Large intestine (tissue), 3 donors: ENCODE measurements at regions not wholly inside any gene's neighbourhood (a gene's known extent, or its start where the extent isn't known, plus 50 kb on each side); places are given as distances from the start of the nearest gene placed in this dataset.
"Not testable (repeated sequence)": the region's sequence is repeated elsewhere in the genome, so short reads cannot be mapped to it uniquely, and the experiment has no call there.

Experiments
- DNase-seq, 2 donors: peaks; one replicate each; pipeline versions ENCODE4 v3.0.0 to v3.0.0-alpha.2; 2013
- H3K27ac ChIP-seq: one replicate; pipeline ENCODE4 v1.5.1; 2013; ENCODE audit warnings: low read length
- H3K27me3 ChIP-seq: 2 replicates; pipeline ENCODE4 v1.6.1; 2013; ENCODE audit warnings: low read length; ENCODE audit not compliant: control insufficient read depth, insufficient read depth
- H3K36me3 ChIP-seq: 2 replicates; pipeline ENCODE4 v1.6.1; 2013; ENCODE audit warnings: low read length; ENCODE audit not compliant: control insufficient read depth, insufficient read depth
- H3K4me1 ChIP-seq: one replicate; pipeline ENCODE4 v1.6.1; 2013; ENCODE audit warnings: low read length; ENCODE audit not compliant: control insufficient read depth, insufficient read depth
- H3K4me3 ChIP-seq: one replicate; pipeline ENCODE4 v1.5.1; 2013; ENCODE audit warnings: low read length
- H3K9me3 ChIP-seq: one replicate; pipeline ENCODE4 v1.6.1; 2013; ENCODE audit warnings: mild to moderate bottlenecking, low read depth, low read length, moderate library complexity; ENCODE audit not compliant: control insufficient read depth
- WGBS: methylation state at CpG from one replicate; pipeline ENCODE4 v1.1.5; 2013; ENCODE audit warnings: low lambda C conversion rate; ENCODE audit not compliant: insufficient coverage; 5-methylcytosine and 5-hydroxymethylcytosine counted together

DNA sequence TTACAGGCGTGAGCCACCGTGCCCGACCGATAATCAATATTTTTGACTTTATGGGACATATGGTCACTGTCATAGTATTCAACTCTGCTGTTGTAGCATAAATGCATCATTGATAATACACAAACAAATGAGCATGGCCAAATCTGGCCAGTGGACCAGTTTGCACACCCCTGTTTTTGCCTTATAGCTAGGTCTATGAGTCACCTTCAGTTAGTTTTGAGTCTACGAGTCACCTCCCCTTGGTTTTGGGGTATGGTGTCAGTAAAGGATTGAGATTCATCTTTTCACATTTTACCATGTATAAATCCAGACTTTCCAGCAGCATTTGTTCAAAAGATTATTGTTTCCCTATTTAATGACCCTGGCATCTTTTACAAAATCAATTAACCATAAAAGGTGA lies 362.5 kb upstream of the NRP1 start:
- no peaks in the 10 kb centered on the region for H3K9me3 ChIP-seq
- no peak overlapping the region for H3K27ac ChIP-seq
- no CpG with 5 or more reads among the region's 5 CpGs for WGBS

DNA sequence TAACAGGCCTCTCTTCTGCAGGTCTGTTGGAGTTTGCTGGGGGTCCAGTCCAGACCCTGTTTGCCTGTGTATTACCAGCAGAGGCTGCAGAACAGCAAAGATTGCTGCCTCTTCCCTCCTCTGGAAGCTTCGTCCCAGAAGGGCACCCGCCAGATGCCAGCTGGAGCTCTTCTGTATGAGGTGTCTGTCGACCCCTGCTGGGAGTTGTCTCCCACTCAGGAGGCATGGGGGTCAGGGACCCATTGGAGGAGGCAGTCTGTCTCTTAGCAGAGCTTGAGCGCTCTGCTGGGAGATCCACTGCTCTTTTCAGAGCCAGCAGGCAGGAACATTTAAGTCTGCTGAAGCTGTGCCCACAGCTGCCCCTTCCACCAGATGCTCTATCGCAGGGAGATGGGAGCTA lies 361.1 kb upstream of the NRP1 start:
- no peaks in the 10 kb centered on the region for H3K9me3 ChIP-seq
- H3K27ac ChIP-seq: no peak overlapping the region
- H3K4me1 ChIP-seq: no peaks in the 10 kb centered on the region
- H3K36me3 ChIP-seq: no peaks in the 10 kb centered on the region
- no peak for DNase-seq
- no CpG with 5 or more reads among the region's 5 CpGs for whole genome bisulfite sequencing
- H3K27me3 ChIP-seq: no peaks in the 10 kb centered on the region
- no peak overlapping the region for H3K4me3 ChIP-seq

More for the DNA sequence above, 362.5 kb upstream of the NRP1 start:
- H3K4me3 ChIP-seq: no peak overlapping the region
- no peaks in the 10 kb centered on the region for H3K27me3 ChIP-seq
- H3K36me3 ChIP-seq: no peaks in the 10 kb centered on the region
- no peaks in the 10 kb centered on the region for H3K4me1 ChIP-seq
- DNase-seq: no peak

DNA sequence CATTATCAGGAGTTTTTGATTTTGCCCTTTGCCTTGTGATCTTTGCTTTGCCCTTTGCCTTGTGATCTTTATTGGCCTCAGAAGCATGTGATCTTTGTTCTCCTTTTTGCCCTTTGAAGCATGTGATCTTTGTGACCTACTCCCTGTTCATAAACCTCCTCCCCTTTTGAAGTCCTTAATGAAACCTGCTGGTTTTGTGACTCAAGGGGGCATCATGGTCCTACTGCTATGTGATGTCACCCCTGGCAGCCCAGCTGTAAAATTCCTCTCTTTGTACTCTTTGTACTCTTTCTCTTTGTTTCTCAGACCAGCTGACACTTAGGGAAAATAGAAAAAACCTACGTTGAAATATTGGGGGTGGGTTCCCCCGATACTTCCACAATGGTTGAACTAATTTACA lies 356.1 kb upstream of the NRP1 start:
- H3K4me3 ChIP-seq: not testable (repeated sequence)

DNA sequence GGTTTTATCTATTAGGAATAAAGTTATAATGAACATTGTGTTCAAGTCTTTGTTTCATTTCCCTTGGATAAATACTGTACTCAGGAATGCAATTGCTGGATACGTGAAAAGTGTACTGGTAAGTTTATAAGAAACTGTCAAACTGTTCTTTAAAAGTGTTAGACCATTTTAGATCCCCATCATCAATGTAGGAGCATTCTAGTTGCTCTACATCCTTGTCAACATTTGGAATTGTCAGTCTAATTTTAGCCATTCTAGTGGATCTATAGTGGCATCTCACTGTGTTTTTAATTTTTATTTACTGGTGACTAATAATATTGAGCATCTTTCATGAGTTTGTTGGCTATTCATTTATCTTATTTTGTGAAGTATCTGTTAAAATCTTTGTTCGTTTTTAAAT lies 354.0 kb upstream of the NRP1 start:
- H3K36me3 ChIP-seq: no peaks in the 10 kb centered on the region
- H3K4me1 ChIP-seq: no peaks in the 10 kb centered on the region
- 100% methylated on average over 1 of the region's 2 CpGs for WGBS
- no peaks in the 10 kb centered on the region for H3K27me3 ChIP-seq
- H3K9me3 ChIP-seq: no peaks in the 10 kb centered on the region
- no peak overlapping the region for H3K27ac ChIP-seq
- DNase-seq: no peak
- no peak overlapping the region for H3K4me3 ChIP-seq

More for the DNA sequence above, 356.1 kb upstream of the NRP1 start:
- WGBS: no CpG with 5 or more reads among the region's 2 CpGs
- DNase-seq, H3K27ac ChIP-seq, H3K4me1 ChIP-seq, H3K9me3 ChIP-seq, H3K27me3 ChIP-seq, H3K36me3 ChIP-seq: not testable (repeated sequence)

DNA sequence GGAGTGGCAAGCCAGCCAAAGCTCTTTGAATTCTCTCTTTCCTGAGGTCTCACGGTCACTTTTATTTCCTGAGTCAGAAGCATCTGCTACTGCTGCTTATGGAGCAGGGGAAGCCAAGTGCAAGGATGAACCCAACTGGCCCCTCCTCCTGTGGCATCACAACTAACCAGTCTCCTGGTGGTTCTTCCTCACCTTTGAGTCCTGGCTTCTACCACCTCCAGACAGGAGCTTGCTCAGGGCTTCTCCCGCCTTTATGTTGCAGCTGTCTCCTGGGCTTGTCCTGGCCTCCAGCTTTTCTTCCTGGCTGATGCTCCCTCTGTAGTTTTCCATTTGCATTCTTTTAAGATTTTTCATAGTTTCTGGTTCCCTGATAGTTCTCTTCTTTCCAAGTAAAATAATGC lies 349.7 kb upstream of the NRP1 start:
- Histone ChIP-seq H3K4me1 (no peaks in the 10 kb centered on the region), H3K27me3 (no peaks in the 10 kb centered on the region), H3K9me3 (no peaks in the 10 kb centered on the region), H3K36me3 (no peaks in the 10 kb centered on the region), H3K4me3 (no peak overlapping the region), H3K27ac (no peak overlapping the region)
- WGBS: no CpG with 5 or more reads among the region's 2 CpGs
- DNase-seq: no peak

DNA sequence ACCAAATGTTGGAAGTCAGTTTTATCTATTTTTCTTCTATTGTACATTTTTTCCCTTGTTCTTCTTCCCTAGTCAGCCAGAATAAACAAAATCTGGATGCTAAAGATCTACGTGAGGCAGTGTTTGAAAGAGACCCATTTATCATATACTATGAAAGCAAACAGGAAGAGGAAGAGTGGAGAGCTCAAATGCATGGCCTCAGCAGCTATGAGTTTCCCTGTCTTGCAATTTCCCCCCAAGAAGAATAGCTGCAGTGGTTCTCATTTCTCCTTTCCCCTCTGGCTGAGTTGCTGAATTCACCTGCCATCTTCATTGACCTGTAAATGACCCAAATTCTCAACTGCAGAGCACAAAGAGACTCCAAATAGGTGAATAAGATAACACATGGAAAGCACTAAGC lies 347.1 kb upstream of the NRP1 start:
- H3K27me3 ChIP-seq: no peaks in the 10 kb centered on the region

DNA sequence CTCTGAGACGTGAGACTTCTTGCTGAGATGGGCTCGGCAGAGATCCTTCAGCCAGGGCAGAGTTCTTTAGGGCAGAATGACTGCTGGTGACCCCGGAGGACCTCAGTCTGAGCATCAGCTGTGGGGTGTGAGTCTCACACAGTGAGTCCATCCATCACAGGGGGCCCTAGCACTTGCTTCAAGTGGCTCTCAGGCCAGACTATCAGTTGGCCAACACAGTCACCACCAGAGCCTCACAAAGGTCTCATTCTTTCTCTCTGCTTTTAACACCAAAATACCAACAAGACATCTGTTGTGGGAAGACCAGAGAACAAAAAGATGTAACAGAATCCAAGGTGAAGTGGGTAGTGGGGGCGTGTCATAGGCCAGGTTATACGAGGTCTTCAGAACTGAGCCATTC lies 345.6 kb upstream of the NRP1 start:
- H3K27me3 ChIP-seq: no peaks in the 10 kb centered on the region
- H3K4me1 ChIP-seq: no peaks in the 10 kb centered on the region
- H3K9me3 ChIP-seq: no peaks in the 10 kb centered on the region
- DNase-seq: no peak
- WGBS: no CpG with 5 or more reads among the region's 5 CpGs
- H3K36me3 ChIP-seq: no peaks in the 10 kb centered on the region
- no peak overlapping the region for H3K4me3 ChIP-seq
- H3K27ac ChIP-seq: no peak overlapping the region

More for the DNA sequence above, 347.1 kb upstream of the NRP1 start:
- DNase-seq: no peak
- no peak overlapping the region for H3K27ac ChIP-seq
- H3K36me3 ChIP-seq: no peaks in the 10 kb centered on the region
- H3K4me3 ChIP-seq: no peak overlapping the region
- no CpG with 5 or more reads among the region's 1 CpG for WGBS
- H3K9me3 ChIP-seq: no peaks in the 10 kb centered on the region
- no peaks in the 10 kb centered on the region for H3K4me1 ChIP-seq

DNA sequence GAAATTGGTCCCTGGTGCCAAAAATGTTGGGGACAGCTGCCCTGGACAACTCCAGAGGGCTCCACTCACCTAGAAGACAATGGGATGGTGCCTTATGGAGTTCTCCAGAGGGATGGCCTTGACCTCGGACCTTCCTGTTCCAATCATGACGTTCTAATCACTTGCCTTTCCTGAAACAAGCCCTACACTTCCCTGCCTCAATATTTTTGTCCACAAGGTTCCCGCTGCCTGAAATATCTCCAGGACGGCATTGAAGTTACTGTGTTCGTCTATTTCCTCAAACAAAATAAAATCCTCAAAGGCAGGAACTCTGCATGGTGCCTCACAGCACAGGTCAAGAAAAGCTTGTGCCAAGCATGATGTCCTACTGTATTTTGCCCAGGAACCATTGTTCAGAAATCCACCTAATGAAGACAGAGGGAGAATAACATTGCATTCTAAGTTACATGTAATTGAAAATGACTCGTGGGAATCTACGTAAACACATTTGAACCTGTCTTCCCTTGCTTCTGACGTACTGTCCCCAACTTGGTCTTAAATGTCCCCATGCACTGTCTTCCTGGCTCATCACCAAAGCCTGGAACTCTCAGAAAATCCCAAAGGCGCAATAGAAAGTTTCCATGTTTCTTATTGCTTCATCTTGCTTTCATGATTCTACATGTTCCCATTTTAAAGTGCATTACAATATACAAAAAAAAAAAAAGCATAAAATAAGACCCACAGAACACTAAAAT lies 342.3 kb upstream of the NRP1 start:
- H3K36me3 ChIP-seq: no peaks in the 10 kb centered on the region
- no peak for DNase-seq

DNA sequence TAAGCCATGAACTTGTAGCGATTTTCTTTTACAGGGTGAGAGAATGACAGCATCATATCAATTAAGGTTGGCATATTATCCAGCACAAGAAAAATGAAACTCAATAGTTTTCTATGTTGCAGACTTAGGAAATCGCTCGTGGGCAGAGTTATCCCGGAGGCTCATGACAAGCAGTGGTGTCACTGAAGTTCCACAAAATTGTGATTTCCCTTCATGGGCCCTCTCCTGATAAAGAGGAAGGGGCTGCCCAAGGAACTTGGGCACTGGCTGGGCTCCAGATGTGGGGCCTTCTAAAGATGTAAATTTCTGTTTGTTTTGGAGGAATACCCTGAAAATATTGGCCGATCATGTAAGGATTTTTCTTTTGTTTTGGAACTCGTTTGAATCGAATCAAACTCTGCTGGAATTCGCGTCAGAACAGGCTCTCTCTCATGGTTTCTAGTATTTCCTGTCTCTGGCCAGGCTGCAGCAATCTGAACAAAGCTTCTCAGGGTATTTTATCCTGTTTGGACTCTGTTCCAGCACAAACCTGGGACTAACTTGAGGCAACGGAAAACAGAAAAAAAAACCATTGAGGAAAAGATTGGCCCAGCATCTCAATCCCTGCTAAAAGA lies 340.6 kb upstream of the NRP1 start:
- Histone ChIP-seq H3K27ac (no peak overlapping the region), H3K27me3 (no peaks in the 10 kb centered on the region), H3K36me3 (no peaks in the 10 kb centered on the region), H3K4me3 (no peak overlapping the region), H3K4me1 (no peaks in the 10 kb centered on the region), H3K9me3 (no peaks in the 10 kb centered on the region)
- DNase-seq: no peak
- WGBS: 100% methylated on average over 4 of the region's 10 CpGs

More for the DNA sequence above, 342.3 kb upstream of the NRP1 start:
- Histone ChIP-seq H3K4me1 (no peaks in the 10 kb centered on the region), H3K27me3 (no peaks in the 10 kb centered on the region), H3K9me3 (no peaks in the 10 kb centered on the region), H3K4me3 (no peak overlapping the region), H3K27ac (no peak overlapping the region)
- 100% methylated on average over 1 of the region's 9 CpGs for WGBS

DNA sequence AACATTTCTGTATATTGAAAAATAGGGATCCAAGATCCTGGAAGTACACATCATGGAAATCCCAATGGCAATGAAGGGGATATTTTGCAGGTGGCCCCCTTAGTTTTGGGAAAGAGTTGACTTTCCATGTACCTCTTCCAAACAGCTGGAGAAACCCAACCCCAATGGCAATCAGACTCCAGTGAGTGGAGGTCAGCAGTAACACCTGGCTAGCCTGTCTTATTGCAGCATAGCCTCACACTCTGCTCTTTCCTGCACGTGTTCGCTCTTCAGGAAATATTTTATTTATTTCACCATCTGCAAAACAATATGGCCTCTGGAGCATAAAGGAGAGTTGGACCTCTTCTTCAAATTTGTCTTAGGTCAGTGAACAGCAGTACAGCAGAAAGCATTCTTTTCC lies 340.0 kb upstream of the NRP1 start:
- no CpG with 5 or more reads among the region's 2 CpGs for WGBS
- H3K4me3 ChIP-seq: no peak overlapping the region
- no peaks in the 10 kb centered on the region for H3K9me3 ChIP-seq
- no peak for DNase-seq
- H3K36me3 ChIP-seq: no peaks in the 10 kb centered on the region
- H3K27me3 ChIP-seq: no peaks in the 10 kb centered on the region
- H3K4me1 ChIP-seq: no peaks in the 10 kb centered on the region
- no peak overlapping the region for H3K27ac ChIP-seq
